GM19025 (cell line): ENCODE measurements at regions not wholly inside any gene's neighbourhood (a gene's known extent, or its start where the extent isn't known, plus 50 kb on each side); places are given as distances from the start of the nearest gene placed in this dataset.

Experiments
- ATAC-seq: cut with Tn5 transposase; IDR thresholded peaks from one replicate; pipeline ENCODE4 v1.9.1; 2021; ENCODE audit warnings: mild to moderate bottlenecking, low read depth, moderate library complexity; ENCODE audit not compliant: unreplicated experiment

DNA sequence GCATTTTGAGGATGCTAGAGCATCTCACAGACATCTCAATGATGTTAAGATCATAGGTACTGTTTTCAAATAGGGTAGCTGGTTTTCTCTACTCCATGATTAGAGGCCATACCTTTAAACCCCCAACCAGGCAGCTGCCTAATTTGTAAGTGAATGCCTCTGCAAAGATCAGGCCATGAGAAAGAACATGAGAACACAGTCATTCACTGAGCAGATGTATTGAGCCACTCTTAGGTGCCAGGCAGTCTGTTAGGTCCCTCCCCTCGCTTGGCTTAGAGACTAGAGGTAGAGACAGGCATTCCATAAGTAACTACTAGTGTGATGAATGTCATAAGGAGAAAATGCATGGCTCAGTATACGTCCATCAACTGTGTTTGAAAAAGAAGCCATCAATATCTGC lies 410.0 kb downstream of the FGF9 start:
- no peak for ATAC-seq

DNA sequence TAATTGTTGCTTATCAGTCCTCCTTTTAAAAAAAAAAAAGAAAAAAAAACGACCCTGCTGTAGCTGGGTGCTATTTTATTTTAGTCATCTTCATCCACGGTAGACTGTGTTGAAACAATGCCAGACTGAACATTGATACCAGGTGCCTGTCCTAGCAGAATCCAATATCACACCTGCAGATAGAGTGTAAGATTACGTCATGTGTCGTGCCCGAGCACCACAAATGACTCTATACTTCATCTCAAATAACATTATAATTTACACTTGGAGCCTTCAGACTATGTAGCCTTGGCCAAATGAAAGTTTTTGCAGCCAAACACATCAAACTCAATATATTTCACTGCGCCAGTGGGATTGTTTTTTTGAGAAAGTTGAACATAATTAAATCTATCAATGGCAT lies 410.6 kb downstream of the FGF9 start:
- ATAC-seq: no peak

GRCh38 chr13:22082030-22082429 lies 411.2 kb downstream of the FGF9 start:
- ATAC-seq: no peak

GRCh38 chr13:22082437-22083100 lies 411.7 kb downstream of the FGF9 start:
- ATAC-seq: no peak

GRCh38 chr13:22085001-22085400 lies 414.1 kb downstream of the FGF9 start:
- ATAC-seq: no peak

- ATAC-seq: no peak
Observed at GRCh38 chr13:22086597-22087330, 415.9 kb downstream of the FGF9 start.

DNA sequence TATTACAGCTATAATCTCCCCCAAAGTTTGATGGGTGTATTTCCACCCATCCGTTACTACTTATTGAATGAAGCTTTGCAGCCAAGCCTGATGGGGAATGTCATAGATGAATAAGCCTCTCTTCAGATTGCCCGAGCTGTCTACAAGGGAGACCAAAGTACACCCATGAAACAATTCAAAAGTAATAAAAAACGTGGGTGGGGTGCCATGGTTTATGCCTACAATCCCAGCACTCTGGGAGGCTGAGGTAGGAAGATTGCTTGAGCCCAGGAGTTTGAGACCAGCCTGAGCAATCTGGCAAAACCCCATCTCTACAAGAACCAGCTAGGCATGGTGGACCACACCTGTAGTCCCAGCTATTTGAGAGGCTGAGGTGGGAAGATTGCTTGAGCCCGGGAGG lies 419.2 kb downstream of the FGF9 start:
- ATAC-seq: no peak

GRCh38 chr13:22091222-22091970 lies 420.5 kb downstream of the FGF9 start:
- ATAC-seq: no peak

GRCh38 chr13:22091971-22092300 lies 421.1 kb downstream of the FGF9 start:
- no peak for ATAC-seq

DNA sequence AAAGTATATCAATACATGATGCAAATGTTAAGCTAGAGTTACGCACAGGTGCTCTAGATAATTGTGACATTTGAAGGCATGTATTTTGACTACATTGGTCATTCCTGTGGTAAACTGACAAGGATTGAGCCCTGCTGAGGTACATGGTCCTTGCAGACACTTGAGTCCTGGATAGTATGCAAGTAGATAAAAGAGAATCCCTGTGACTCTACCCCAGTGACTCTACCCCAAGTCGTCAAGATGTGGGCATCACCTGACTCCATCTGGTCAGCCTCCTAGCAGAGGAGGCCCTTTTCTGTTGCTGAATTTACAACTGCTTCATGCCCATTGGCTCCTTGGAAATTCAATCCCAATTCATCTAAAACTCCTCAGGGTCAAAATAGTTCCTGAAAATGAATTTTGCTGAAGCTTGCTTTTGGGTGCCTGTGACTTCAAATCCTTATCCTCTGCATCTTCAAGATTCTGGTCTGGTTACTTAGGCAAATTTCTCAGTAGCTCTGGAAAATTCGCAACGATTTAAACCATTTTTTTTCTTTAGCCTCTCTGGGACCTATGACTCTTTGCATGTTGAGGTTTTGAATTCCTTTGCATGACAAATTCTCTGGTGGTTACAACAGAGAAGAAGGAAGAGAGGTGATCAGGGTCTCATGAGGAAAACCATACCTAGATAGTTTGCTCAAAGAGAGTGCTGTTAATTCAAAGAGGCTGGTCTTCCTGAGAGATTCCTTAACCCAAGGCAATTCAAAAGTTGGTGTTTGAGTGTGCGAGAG lies 422.1 kb downstream of the FGF9 start:
- ATAC-seq: no peak

DNA sequence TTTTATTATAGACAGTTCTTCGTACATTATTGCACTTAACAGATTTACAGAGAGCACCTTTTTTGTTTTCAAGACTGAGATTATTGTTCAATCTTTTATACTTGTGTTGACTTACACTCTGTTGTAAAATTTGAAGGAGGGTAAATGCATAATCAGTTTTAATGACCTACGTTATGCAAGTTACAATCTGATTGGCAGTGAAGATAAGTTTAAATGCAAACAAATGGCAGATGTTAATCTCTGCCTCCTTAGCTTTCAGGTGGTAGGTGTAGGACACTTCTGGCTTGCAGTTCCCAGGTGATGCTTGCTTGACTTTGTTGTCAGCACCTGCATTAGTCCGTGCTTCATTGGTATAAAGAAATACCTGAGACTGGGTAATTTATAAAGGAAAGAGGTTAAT lies 424.9 kb downstream of the FGF9 start:
- ATAC-seq: no peak

DNA sequence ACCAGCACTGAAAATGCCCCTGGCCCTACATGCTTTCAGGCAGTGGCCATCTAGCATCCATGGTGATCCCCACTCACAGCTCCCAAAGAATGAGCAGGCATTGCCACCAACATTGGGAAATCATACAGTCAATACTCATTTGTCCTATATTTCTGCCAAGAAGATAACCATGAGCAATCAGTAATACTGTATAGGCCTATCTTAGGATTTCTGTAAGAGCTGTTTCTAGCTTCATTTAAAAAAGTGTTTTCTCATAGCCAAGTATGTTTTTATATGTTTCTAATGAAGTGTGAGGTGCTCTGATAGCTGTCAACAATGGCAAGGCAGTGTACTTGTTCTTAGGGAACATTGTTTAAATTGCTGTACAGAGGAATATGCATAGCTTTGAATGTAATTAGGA lies 428.7 kb downstream of the FGF9 start:
- no peak for ATAC-seq

DNA sequence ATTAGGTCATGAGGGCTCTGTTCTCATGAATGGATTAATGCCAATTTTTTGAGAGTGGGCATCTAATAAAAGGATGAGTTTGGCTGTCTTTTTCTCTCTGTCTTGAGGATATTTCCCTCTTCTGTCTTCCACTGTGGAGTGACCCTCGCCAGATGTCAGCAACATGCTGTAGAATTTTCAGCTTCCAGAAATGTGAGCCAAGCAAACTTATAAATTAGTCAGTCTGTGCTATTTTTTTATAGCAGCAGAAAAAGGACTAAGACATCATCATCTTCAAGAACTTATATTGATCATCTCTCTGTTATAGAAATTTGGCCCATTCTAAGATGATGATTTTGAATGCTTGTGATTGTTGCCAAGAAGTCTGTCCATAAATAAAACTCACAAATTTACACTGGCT lies 431.4 kb downstream of the FGF9 start:
- ATAC-seq: no peak

- no peak for ATAC-seq
Observed at GRCh38 chr13:22103046-22104027, 432.5 kb downstream of the FGF9 start.

- no peak for ATAC-seq
Observed at GRCh38 chr13:22106058-22106457, 435.2 kb downstream of the FGF9 start.

DNA sequence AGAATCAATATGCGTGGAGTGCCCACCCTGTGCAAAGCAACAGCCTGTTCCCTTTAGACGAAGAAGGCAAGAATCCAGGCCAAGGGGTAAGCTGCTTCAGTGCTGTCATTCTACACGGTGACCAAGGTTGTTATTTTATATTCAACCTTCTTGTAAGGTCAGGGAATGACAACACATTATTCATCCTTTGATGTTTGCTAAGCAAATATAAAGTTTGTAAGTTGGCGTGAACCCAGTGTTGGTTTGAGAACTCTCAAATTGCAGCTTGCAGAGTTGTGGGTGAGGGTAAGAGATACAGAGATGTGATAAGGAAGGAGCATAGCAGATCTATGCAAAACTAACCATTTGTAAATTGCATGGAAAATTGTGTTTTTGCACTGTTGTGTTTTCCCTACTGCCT lies 436.7 kb downstream of the FGF9 start:
- ATAC-seq: no peak

DNA sequence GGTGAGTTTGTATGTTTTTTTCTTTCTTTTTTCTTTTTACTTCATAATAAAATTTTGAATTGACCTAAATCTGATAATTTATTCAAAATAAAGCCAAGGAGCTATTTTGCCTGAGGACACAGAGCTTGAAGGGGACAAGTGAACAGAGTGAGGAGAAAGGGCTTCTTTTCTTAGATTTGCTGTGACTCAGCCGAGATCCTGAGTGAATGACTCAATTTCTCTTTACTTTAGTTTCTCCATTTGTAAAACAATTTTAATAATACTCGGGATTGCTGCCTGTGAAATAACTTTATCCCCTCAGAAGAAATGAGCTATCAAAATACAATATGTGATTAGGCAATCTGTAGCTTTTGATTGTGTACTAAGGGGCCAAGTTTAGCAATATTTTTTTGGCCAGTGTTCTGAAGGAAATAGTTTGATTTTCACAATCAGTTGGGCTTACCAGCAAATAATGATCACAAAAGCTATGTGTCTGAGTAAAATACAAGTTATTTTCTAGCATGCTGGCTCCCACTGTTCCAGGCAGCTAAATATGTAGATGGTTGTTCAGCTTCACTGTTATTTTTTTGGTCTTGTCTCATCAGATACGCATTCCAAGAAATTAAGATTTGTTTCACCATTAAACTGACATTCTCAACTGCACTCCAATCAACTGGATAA lies 437.5 kb downstream of the FGF9 start:
- ATAC-seq: no peak

GRCh38 chr13:22108979-22109378 lies 438.1 kb downstream of the FGF9 start:
- no peak for ATAC-seq

- no peak for ATAC-seq
Observed at GRCh38 chr13:22110368-22110767, 439.5 kb downstream of the FGF9 start.
